Keratinocyte (primary cell): ENCODE measurements at regions not wholly inside any gene's neighbourhood (a gene's known extent, or its start where the extent isn't known, plus 50 kb on each side); places are given as distances from the start of the nearest gene placed in this dataset.
"Not testable (repeated sequence)": the region's sequence is repeated elsewhere in the genome, so short reads cannot be mapped to it uniquely, and the experiment has no call there.

Source experiments
- EZH2 ChIP-seq: IDR thresholded peaks from one replicate; pipeline ENCODE4 v1.6.1; 2012; ENCODE audit warnings: inconsistent platforms, mild to moderate bottlenecking, low read length, moderate library complexity
- TF ChIP-seq, protein P1 (sequence below), 3 experiments: IDR thresholded peaks in 1 of 3; conservative IDR thresholded peaks in 1 of 3; optimal IDR thresholded peaks in 1 of 3; 2 replicates in 2 of 3; 3 replicates in 1 of 3; pipeline versions ENCODE3 to v1.5.1; 2011; ENCODE audit warnings: low read length in 3 of 3, mild to moderate bottlenecking in 3 of 3, moderate library complexity in 2 of 3, control low read depth in 1 of 3, inconsistent platforms in 1 of 3; ENCODE audit not compliant: insufficient read depth in 2 of 3; ENCODE audit errors: extremely low read depth in 1 of 3

DNA sequence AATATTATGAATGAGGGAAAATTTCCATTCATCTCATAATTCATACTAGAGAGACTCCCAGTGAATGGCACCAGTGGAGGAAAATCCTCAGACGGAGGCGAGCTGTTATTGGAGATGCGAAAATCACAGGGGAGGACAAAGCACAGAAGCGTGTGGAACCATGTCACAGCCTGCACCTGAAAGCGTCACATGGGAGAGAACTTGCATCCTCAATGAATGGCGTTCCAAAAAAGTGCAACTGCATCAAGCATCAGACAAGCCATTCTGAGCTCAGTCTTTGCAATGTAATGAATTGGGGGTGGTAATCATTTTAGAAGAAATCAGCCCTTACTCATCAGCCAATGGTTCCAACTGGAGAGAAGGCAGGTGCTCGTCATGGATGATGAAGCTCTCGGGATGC, 235.0 kb upstream of the NUPR2 start:
- TF ChIP-seq, protein P1, sequence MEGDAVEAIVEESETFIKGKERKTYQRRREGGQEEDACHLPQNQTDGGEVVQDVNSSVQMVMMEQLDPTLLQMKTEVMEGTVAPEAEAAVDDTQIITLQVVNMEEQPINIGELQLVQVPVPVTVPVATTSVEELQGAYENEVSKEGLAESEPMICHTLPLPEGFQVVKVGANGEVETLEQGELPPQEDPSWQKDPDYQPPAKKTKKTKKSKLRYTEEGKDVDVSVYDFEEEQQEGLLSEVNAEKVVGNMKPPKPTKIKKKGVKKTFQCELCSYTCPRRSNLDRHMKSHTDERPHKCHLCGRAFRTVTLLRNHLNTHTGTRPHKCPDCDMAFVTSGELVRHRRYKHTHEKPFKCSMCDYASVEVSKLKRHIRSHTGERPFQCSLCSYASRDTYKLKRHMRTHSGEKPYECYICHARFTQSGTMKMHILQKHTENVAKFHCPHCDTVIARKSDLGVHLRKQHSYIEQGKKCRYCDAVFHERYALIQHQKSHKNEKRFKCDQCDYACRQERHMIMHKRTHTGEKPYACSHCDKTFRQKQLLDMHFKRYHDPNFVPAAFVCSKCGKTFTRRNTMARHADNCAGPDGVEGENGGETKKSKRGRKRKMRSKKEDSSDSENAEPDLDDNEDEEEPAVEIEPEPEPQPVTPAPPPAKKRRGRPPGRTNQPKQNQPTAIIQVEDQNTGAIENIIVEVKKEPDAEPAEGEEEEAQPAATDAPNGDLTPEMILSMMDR (optimal IDR thresholded peaks at IDR 0.05 in 1 of 3, IDR thresholded peaks at IDR 0.05 in 1 of 3, conservative IDR thresholded peaks at IDR 0.05 in 1 of 3; ENCODE audit: extremely low read depth in 1 of 3, insufficient read depth in 2 of 3, low read length in 3 of 3), result not testable (repeated sequence)
- TF ChIP-seq EZH2, result not testable (repeated sequence)
